ENCODE measurements at regions not wholly inside any gene's neighbourhood (a gene's known extent, or its start where the extent isn't known, plus 50 kb on each side); places are given as distances from the start of the nearest gene placed in this dataset.
"Not testable (repeated sequence)": the region's sequence is repeated elsewhere in the genome, so short reads cannot be mapped to it uniquely, and the experiment has no call there.

DNA sequence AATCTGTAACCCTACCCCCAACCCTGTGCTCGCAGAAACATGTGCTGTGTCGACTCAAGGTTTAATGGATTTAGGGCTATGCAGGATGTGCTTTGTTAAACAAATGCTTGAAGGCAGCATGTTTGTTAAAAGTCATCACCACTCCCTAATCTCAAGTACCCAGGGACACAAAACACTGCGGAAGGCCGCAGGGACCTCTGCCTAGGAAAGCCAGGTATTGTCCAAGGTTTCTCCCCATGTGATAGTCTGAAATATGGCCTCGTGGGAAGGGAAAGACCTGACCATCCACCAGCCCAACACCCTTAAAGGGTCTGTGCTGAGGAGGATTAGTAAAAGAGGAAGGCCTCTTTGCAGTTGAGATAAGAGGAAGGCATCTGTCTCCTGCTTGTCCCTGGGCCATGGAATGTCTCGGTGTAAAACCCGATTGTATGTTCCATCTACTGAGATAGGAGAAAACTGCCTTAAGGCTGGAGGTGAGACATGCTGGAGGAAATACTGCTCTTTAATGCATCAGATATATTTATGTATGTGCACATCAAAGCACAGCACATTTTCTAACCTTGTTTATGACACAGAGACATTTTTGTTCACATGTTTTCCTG lies 94.4 kb downstream of the LSM3 start:
- DNase-seq (ENCODE audit: low read depth in 2 of 2): not testable (repeated sequence)

DNA sequence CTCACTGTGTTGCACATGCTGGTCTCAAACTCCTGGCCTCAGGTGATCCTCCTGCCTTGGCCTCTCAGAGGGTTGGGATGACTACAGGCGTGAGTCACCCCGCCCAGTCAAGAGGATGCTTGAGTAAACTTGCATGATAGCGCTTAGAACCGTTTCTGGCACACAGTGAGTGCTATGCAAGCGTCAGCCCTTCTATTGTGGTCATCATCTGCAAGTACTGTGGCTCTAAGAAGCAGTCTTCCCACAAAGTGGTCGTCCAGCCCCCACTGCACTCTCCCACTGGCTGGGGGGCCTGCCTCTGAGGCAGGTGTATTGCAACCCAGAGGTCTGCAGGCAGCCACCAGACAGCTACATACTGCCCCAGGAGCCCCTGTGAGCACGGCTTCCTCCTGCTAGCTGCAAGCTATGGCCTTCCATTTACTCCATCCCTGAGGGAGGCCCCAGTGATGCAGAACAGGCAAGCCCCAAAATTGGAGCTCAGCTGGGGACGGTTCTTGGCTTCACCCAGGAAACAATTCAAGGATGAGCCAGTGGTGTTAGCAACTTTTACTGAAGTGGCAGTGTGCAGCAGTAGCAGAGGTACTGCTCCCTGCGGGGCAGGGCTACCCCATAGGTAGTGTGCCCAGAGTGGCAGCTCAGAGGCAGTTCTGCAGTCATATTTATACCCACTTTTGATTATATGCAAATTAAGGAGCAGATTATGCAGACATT lies 95.4 kb downstream of the LSM3 start:
- DNase-seq (ENCODE audit: low read depth in 2 of 2): no peak

DNA sequence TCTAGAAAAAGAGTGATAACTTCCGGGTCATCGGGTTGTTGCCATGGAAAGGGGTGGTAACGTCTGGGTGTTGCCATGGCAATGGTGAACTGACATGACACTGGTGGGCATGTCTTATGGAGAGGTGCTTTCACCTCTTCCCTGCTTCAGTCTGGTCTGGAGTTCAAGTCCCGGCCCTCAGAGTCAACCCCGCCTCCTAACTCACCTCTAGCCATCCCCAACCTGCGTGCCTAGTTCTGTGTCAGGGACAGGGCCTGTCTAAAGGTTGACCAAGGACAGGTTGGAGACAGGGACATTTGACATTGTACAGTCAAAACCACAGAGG lies 96.0 kb downstream of the LSM3 start:
- DNase-seq (ENCODE audit: low read depth in 2 of 2): no peak

DNA sequence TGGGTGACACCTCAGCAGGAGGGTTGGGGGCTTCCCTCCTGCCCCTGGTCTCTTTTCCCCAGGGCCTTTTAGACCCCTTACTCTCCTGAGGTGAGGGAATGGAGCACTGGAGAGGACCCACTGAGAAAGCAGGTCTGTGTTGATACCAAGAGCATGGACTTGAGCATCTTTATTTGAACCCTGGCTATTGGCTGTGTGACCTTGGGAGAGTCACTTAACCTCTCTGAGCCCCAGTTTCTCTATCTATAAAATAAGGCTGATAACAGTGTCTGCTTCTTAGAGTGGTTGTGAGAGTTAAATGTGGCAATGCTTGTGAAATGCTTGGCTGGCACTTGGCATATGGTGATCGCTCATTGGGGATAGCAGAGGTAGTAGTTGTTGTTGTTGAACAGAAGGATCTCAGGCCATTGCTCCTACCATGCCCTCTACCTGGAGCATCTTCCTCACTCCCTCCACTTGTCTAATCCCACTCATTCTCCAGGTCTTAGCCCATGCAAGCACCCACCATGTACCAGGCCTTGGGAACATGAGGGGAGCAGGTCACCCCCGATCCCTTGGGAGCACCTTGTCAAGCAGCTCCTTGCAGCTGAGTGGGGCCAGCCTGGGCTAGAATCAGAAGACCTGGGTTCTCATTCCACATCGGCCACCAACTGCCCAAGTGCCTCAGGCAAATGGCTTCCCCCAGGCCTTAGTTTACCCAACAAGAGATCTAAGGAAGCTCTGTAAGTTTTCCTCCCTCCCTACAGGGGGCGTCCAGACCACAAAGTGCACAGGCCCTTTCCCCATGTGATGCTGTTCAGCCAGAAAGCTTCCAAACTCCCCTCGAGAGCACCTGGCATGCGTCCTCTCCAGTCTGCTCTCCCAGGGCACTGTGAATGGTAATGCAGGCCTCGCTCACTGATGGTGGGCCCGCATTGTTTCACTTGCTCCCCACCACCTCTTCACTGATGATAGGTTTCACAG lies 96.7 kb downstream of the LSM3 start:
- no peak for DNase-seq (ENCODE audit: low read depth in 2 of 2)

GRCh38 chr3:14275962-14276909 lies 97.6 kb downstream of the LSM3 start:
- DNase-seq (ENCODE audit: low read depth in 2 of 2): no peak

DNA sequence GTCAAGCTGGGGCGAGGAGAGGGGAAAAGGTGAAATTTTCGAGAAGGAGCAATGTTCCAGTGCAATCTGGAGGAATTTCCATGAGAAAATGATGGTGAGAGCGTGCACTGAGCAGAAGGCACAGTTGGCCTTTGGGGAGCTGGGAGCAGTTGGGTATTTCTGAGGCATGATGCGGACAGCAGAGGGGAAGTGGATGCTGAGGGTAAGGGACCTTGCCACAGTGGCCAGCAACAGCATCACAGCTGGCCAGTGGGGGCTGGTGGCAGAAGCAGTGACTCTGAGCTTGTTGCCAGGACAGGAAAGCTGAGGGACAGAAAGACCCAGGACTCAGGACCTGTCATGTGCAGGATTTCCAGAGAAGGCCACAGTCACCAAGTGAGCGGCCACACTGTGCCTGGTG lies 98.9 kb downstream of the LSM3 start:
- no peak for DNase-seq (ENCODE audit: low read depth in 2 of 2)

DNA sequence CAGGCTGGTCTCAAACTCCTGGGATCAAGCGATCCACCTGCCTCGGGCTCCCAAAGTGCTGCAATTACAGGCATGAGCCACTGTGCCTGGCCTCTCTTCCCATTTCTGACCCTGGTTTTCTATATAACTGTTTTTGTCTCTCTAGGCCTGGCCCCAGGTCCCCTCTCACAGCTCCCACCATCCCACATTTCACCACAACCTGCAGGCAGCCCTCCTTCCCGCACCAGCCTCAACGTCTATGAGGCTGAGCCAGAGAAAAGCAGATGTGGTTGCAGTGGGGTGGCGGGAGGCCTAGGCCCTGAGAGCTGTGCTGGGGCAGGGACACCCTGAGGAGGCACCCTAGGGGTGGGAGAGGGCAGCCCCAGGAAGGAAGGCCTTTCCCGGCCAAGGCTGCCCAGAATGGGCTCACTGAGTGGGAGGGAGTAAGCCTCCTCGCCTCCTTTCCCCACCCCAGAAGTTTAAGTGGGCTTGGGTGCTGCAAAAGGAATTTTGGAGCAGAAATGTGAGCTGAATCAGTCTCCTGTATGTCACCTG lies 99.7 kb downstream of the LSM3 start:
- DNase-seq (ENCODE audit: low read depth in 2 of 2): no peak

GRCh38 chr3:14278799-14279625 lies 100.4 kb downstream of the LSM3 start:
- DNase-seq (ENCODE audit: low read depth in 2 of 2): no peak

GRCh38 chr3:14279626-14280061 lies 101.0 kb downstream of the LSM3 start:
- DNase-seq (ENCODE audit: low read depth in 2 of 2): no peak

DNA sequence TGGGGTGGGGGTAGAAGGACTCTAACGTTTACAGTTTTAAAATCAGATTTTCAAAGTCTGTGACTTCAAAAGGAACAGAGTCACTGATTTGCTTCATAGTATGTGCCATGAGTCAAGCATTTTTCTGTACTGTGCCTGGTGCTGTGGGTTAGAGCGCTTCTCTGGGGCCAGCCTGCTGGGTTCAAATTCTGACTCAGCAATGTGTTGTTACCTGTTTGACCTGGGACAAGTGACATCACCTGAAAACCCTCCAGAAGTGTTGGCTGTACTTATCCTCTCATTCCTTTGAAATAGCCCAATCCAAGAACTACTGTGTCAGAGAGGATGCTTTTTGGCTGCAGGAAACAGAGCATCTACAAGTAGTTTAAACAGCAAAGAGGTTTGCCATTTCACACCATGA lies 101.7 kb downstream of the LSM3 start:
- no peak for DNase-seq (ENCODE audit: low read depth in 2 of 2)

- no peak for DNase-seq (ENCODE audit: low read depth in 2 of 2)
These were observed 102.4 kb downstream of the LSM3 start for GRCh38 chr3:14281053-14281452.

GRCh38 chr3:14282001-14282705 lies 103.5 kb downstream of the LSM3 start:
- DNase-seq (ENCODE audit: low read depth in 2 of 2): no peak

GRCh38 chr3:14282706-14283075 lies 104.1 kb downstream of the LSM3 start:
- DNase-seq (ENCODE audit: low read depth in 2 of 2): no peak

GRCh38 chr3:14283092-14283812 lies 104.6 kb downstream of the LSM3 start:
- no peak for DNase-seq (ENCODE audit: low read depth in 2 of 2)

DNA sequence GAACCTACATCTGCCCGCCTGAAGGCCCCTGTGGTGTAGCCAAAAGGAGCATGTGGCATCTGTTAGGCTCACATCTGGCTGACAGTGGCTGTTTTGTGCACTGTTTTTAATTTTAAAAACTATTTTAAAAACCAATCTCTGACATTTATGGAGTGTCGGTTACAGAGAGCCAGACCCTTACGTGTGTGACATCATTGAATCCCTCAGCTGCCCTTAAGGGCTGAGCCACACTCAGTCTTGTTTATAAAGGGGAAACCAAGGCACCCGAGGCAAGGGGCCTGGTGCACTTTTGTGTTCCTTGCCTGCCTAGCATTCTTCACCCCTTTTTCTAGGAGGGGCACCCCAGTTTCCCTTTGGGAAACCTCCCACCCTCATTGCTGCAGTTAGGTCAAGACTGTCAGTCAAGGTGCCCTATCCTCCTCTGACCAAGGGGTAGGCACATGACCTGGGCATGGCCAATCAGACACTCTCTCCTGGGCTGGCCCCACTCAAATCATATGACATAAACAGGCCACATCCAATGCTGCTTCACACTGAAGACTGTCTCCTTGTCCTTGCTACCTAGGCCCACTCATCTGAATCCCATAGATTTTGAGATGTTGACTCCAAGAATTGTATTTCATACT lies 105.3 kb downstream of the LSM3 start:
- no peak for DNase-seq (ENCODE audit: low read depth in 2 of 2)

- DNase-seq (ENCODE audit: low read depth in 2 of 2): no peak
These were observed 106.3 kb downstream of the LSM3 start for GRCh38 chr3:14284694-14285547.

DNA sequence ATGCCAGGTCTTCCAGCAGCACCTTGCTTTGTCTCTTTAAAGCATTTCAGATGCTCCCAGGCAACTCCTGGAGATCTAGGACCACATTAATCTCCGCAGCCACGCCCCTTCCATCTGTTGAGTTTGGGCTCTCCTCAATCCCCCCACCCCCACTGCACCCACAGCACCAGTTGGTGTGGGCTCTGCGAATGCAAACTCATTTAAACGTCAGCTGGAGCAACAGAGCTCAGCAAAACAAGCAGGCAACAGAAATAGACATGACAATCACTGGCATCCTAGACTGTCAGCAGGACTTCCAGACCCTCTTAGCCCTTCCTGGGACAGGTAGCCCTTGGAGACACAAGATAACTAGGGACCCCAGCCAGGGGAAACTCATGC lies 106.9 kb downstream of the LSM3 start:
- DNase-seq (ENCODE audit: low read depth in 2 of 2): no peak

Data from stimulated activated CD8-positive, alpha-beta memory T cell treated with anti-CD3 and anti-CD28 coated beads, Interleukin-7, amount 100 ng/mL, for 4 hours (primary cell).